Erythroblast (primary cell): ENCODE measurements at regions not wholly inside any gene's neighbourhood (a gene's known extent, or its start where the extent isn't known, plus 50 kb on each side); places are given as distances from the start of the nearest gene placed in this dataset.

Source experiments
- GATA1 ChIP-seq: IDR thresholded peaks from 2 replicates; pipeline ENCODE4 v1.6.1; 2011; ENCODE audit warnings: low read depth, mild to moderate bottlenecking, control low read depth, low read length, moderate library complexity
- POLR2A ChIP-seq: IDR thresholded peaks from 2 replicates; pipeline ENCODE4 v1.6.1; 2011; ENCODE audit warnings: mild to moderate bottlenecking, low read length

DNA sequence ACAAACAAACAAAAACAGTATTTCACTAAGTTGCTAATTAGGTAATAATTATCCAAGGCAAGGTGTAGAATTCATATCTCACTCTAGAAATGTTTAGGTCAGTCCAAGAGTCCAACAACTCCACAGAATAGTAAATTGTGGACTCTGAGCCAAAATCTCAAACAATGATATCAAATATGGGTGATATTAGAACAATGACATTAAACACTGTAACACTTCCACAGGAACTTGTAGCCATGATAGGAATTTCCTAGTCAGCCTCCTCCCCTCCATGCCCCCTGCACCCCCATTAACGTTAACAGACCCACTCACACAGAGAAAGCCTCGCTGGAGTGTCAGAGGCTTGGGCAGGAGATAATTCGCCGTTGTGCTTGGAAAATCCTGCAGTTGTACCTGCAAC, 305.0 kb upstream of the PIK3R1 start:
- TF ChIP-seq POLR2A (no peak), GATA1 (no peak)
